BJ (cell line): ENCODE measurements at regions not wholly inside any gene's neighbourhood (a gene's known extent, or its start where the extent isn't known, plus 50 kb on each side); places are given as distances from the start of the nearest gene placed in this dataset.

ENCODE experiments used
- CTCF ChIA-PET: fragments of 350-600 bp; formaldehyde crosslinking; extraction: SDS; loops from one replicate; lab custom pipeline; 2021; ENCODE audit warnings: antibody characterized with exemption, inconsistent platforms; lab: Yijun Ruan, JAX
- POLR2A ChIA-PET: fragments of 300-600 bp; sonication (Branson Sonifier 250); formaldehyde crosslinking; extraction: SDS; loops from one replicate; lab custom pipeline; 2021; ENCODE audit warnings: antibody characterized with exemption; lab: Charles Lee
- DNase-seq: peaks from one replicate; pipeline ENCODE4 v3.0.0-alpha.2; 2011; ENCODE audit warnings: low read depth
- H3K27me3 ChIP-seq: 2 replicates; pipeline ENCODE4 v1.6.0; 2011; ENCODE audit warnings: low read length; ENCODE audit not compliant: control insufficient read depth, insufficient read depth
- H3K36me3 ChIP-seq: 2 replicates; pipeline ENCODE4 v1.5.1; 2011; ENCODE audit warnings: low read length; ENCODE audit not compliant: control insufficient read depth, insufficient read depth
- H3K4me3 ChIP-seq: 2 replicates; pipeline ENCODE4 v1.5.1; 2011; ENCODE audit warnings: low read depth, mild to moderate bottlenecking, control low read depth, low read length
- CTCF ChIP-seq: IDR thresholded peaks from 2 replicates; pipeline ENCODE4 v1.5.1; 2011; ENCODE audit warnings: low read depth, mild to moderate bottlenecking, control low read depth, inconsistent platforms, low read length, moderate library complexity; ENCODE audit not compliant: insufficient read depth

GRCh38 chr13:77406644-77407440 is 79.9 kb upstream of the MYCBP2 start:
- ChIA-PET POLR2A (no interaction called here), CTCF (interaction anchor here (1.2 kb wide), 1 partner anchor 11 kb away, joined by 4 read pairs; no protein-coding TSS in a partner anchor)
- Histone ChIP-seq H3K27me3 (no peaks in the 10 kb centered on the region), H3K4me3 (no peak overlapping the region), H3K36me3 (no peaks in the 10 kb centered on the region)
- no peak for DNase-seq
- no peak for TF ChIP-seq CTCF

GRCh38 chr13:77398825-77399620 is 72.1 kb upstream of the MYCBP2 start:
- DNase-seq: no peak
- Histone ChIP-seq H3K27me3 (no peaks in the 10 kb centered on the region), H3K36me3 (no peaks in the 10 kb centered on the region), H3K4me3 (no peak overlapping the region)
- ChIA-PET CTCF (no interaction called here), POLR2A (no interaction called here)
- no peak for TF ChIP-seq CTCF

GRCh38 chr13:77397636-77398035 is 70.7 kb upstream of the MYCBP2 start:
- Histone ChIP-seq H3K4me3 (no peak overlapping the region), H3K27me3 (no peaks in the 10 kb centered on the region), H3K36me3 (no peaks in the 10 kb centered on the region)
- DNase-seq: no peak
- POLR2A ChIA-PET: interaction anchor here (0.5 kb wide), 1 partner anchor 325 kb away, joined by 3 read pairs; no protein-coding TSS in a partner anchor
- CTCF ChIA-PET: interaction anchor here (1.3 kb wide), 1 partner anchor 13 kb away, joined by 6 read pairs; no protein-coding TSS in a partner anchor
- no peak for TF ChIP-seq CTCF

- no peak for TF ChIP-seq CTCF
- no peak for DNase-seq
- no peaks in the 10 kb centered on the region for H3K36me3 ChIP-seq
- CTCF ChIA-PET: no interaction called here
- no peaks in the 10 kb centered on the region for H3K27me3 ChIP-seq
- H3K4me3 ChIP-seq: no peak overlapping the region
- POLR2A ChIA-PET: no interaction called here
Observed at GRCh38 chr13:77391475-77391874, 64.6 kb upstream of the MYCBP2 start.

- no peak for DNase-seq
- no peak for TF ChIP-seq CTCF
Observed at GRCh38 chr13:77390391-77390790, 63.5 kb upstream of the MYCBP2 start.

More at GRCh38 chr13:77390391-77390790, 63.5 kb upstream of the MYCBP2 start:
- POLR2A ChIA-PET: no interaction called here
- H3K27me3 ChIP-seq: no peaks in the 10 kb centered on the region
- H3K4me3 ChIP-seq: no peak overlapping the region
- no peaks in the 10 kb centered on the region for H3K36me3 ChIP-seq
- CTCF ChIA-PET: interaction anchor here (1.5 kb wide), 1 partner anchor 88 kb away, joined by 5 read pairs; no protein-coding TSS in a partner anchor
